Activated T-cell treated with anti-CD3 and anti-CD28 coated beads, Interleukin-2, amount 50 U/mL, for 72 hours (primary cell): ENCODE measurements at regions not wholly inside any gene's neighbourhood (a gene's known extent, or its start where the extent isn't known, plus 50 kb on each side); places are given as distances from the start of the nearest gene placed in this dataset.

Experiments
- ATAC-seq, 2 donors: fragments of 150-1000 bp; cut with Tn5 transposase; replicated peaks in 1 of 2; 2 replicates each; pipeline ENCODE4 v1.10.0; 2021; ENCODE audit warnings: moderate library complexity in 2 of 2, mild to moderate bottlenecking in 1 of 2
- DNase-seq, 2 donors: peaks; one replicate each; pipeline ENCODE4 v3.0.0; 2021 to 2022; ENCODE audit warnings: mixed read lengths in 1 of 2
- H3K27ac Mint-ChIP-seq: one replicate; pipeline ENCODE4 v1.8.0; 2022; ENCODE audit warnings: mild to moderate bottlenecking, moderate library complexity, mixed read lengths
- H3K27me3 Mint-ChIP-seq: one replicate; pipeline ENCODE4 v1.8.0; 2022; ENCODE audit warnings: low read depth, mixed read lengths
- H3K36me3 Mint-ChIP-seq, 2 donors: one replicate each; pipeline ENCODE4 v1.8.0; 2022; ENCODE audit warnings: mixed read lengths in 2 of 2, mild to moderate bottlenecking in 1 of 2; ENCODE audit not compliant: insufficient read depth in 2 of 2
- H3K4me1 Mint-ChIP-seq: one replicate; pipeline ENCODE4 v1.8.0; 2022; ENCODE audit warnings: low read depth, mixed read lengths
- H3K4me3 Mint-ChIP-seq, 2 donors: one replicate each; pipeline ENCODE4 v1.8.0; 2022; ENCODE audit warnings: mild to moderate bottlenecking in 2 of 2, mixed read lengths in 2 of 2, moderate library complexity in 2 of 2
- H3K9me3 Mint-ChIP-seq, 2 donors: one replicate each; pipeline ENCODE4 v1.8.0; 2022; ENCODE audit warnings: mixed read lengths in 2 of 2

DNA sequence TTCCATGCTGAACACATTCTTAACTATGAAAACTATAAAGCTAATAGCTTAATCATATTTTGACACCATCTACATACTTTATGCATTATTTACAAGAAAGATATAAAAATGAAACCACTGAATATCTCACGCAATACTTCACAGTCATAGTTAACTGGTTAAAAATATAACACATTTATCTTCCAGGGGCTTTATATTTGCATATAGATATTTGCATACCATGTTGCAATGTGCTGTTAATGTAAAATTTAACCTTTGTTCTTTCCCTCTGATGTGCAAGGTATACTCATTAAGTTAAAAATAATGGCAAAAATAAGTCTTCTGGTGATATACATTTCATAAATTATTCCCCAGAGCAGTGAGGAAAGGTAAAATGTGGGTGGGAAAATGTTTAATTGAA, 76.9 kb upstream of the MGMT start:
- Mint-ChIP-seq H3K36me3 (no peaks in the 10 kb centered on the region), H3K4me1 (no peaks in the 10 kb centered on the region), H3K4me3 (no peak overlapping the region), H3K9me3 (no peaks in the 10 kb centered on the region), H3K27ac (no peak overlapping the region), H3K27me3 (peaks cover 7% of the 10 kb centered on the region)
- DNase-seq (no peak), ATAC-seq (no peak)

DNA sequence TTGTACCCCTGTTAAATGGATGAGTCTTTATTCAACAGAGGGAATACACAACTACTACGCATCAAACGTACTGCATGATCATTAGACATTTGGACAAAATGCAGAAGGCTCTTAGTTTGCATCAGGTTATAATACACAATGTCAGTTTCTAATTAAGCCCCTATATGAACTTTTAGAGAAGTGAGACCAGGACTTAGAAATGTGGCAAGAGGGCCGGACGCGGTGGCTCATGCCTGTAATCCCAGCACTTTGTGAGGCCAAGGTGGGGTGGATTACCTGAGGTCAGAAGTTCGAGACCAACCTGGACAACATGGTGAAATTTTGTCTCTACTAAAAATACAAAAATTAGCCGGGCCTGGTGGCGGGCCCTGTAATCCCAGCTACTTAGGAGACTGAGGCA, 76.3 kb upstream of the MGMT start:
- DNase-seq (no peak), ATAC-seq (no peak)
- Mint-ChIP-seq H3K27ac (no peak overlapping the region), H3K9me3 (no peaks in the 10 kb centered on the region), H3K4me1 (no peaks in the 10 kb centered on the region), H3K36me3 (no peaks in the 10 kb centered on the region), H3K27me3 (peaks cover 7% of the 10 kb centered on the region), H3K4me3 (no peak overlapping the region)

DNA sequence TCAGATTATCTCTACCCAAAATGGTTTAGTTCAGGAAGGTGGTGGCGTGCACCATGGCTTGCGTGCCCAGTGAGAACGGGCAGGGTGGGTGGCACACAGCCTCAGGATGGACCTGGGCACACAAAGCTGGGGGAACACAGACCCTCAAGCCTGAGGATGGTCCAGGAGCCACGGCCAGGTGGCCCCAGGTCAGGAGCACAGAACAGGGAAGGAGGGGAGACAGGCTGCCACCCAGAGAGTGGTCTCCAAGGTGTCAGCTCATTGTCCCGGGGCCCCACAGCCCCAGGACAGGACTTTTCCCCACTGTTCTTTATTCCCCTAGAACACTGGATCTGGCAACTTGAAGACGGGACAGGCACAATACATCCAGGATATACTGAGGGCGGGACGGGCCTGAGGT, 75.6 kb upstream of the MGMT start:
- Mint-ChIP-seq H3K36me3 (no peaks in the 10 kb centered on the region), H3K4me3 (no peak overlapping the region), H3K4me1 (no peaks in the 10 kb centered on the region), H3K9me3 (no peaks in the 10 kb centered on the region), H3K27me3 (peaks cover under 1% of the 10 kb centered on the region), H3K27ac (no peak overlapping the region)
- ATAC-seq (no peak), DNase-seq (no peak)

DNA sequence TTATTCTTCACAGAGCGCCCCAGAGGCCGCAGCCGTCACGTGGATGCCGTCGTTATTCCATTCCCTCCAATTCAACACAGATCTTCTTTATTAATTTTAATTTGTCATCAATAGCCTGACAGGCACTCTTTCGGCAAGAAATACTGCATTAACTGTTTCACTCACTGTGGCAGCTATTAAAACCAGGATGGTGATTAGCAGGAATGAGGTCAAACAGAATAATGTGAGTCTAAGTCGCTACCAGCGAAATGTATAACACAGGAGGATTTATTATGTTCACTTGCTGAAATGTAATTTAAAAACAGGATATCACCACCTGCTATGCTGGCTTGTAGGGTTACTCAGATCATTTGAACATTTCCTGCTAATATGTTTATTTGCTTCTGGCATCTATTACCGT, 74.2 kb upstream of the MGMT start:
- DNase-seq (no peak), ATAC-seq (no peak)
- no peaks in the 10 kb centered on the region for H3K36me3 Mint-ChIP-seq
- H3K4me3 Mint-ChIP-seq: no peak overlapping the region
- no peaks in the 10 kb centered on the region for H3K4me1 Mint-ChIP-seq
- no peaks in the 10 kb centered on the region for H3K27me3 Mint-ChIP-seq
- no peaks in the 10 kb centered on the region for H3K9me3 Mint-ChIP-seq
- H3K27ac Mint-ChIP-seq: no peak overlapping the region

DNA sequence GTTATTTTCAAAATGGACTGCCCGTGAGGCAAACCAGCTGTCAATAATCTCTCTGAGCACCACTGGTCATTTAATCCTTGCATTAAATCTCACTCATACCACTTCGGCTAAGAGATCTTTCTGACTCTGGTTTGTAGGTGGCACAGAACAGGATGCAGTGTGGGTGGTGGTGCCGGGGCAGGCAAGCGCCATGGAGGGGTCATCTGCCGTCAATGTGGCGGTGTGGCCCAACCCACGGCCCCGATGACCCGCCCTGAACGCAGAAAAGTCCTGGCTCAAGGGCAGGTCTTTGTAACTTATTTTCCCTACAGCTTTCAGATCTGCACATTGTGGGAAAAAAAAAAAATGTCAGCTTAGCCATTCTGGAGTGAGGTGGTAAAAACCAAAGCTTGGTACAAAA, 73.2 kb upstream of the MGMT start:
- no peak for ATAC-seq

DNA sequence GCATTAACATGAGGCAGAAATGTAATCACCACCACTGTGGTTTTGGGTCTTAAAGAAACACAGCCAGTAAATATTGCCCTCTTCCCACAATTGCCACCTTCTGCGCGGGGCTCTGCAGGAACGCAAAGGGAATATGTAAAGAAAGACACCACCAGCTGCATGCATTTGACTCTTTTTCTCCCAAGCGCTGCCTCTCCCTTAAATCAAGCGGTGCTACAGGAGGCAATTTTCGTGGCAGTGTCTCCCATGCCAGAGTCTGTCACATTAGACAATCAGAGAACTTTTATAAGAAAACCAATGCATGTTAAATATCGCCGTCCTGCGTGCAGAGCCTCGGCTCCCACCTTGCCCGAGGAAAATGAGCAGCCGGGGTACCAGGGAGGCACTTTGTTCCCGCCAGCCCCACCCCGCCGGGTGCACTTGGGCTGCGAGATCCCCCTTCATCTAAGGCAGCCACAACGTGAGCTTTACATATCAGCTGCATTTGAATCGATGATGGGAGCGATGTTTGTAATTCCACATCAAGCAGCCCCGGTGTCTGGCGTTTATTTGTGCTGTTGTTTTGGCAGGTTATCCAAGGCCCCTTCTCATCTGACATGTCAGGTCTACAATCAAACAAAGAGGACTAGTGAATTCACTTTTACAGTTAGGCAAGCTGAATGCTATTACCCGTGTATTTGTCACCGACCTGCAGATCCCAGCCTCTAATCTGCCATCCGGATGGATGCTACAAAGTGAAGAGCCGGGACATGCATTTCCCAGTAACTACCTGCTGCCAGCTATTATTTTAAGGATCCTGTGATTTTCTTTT, 72.3 kb upstream of the MGMT start:
- H3K27me3 Mint-ChIP-seq: no peaks in the 10 kb centered on the region
- no peak overlapping the region for H3K4me3 Mint-ChIP-seq
- ATAC-seq (no peak), DNase-seq (no peak)
- no peaks in the 10 kb centered on the region for H3K36me3 Mint-ChIP-seq
- no peak overlapping the region for H3K27ac Mint-ChIP-seq
- H3K9me3 Mint-ChIP-seq: no peaks in the 10 kb centered on the region
- H3K4me1 Mint-ChIP-seq: no peaks in the 10 kb centered on the region

More for the DNA sequence above, 73.2 kb upstream of the MGMT start:
- H3K9me3 Mint-ChIP-seq: no peaks in the 10 kb centered on the region
- no peak overlapping the region for H3K27ac Mint-ChIP-seq
- no peak for DNase-seq
- no peaks in the 10 kb centered on the region for H3K27me3 Mint-ChIP-seq
- H3K4me3 Mint-ChIP-seq: no peak overlapping the region
- H3K36me3 Mint-ChIP-seq: no peaks in the 10 kb centered on the region
- no peaks in the 10 kb centered on the region for H3K4me1 Mint-ChIP-seq

DNA sequence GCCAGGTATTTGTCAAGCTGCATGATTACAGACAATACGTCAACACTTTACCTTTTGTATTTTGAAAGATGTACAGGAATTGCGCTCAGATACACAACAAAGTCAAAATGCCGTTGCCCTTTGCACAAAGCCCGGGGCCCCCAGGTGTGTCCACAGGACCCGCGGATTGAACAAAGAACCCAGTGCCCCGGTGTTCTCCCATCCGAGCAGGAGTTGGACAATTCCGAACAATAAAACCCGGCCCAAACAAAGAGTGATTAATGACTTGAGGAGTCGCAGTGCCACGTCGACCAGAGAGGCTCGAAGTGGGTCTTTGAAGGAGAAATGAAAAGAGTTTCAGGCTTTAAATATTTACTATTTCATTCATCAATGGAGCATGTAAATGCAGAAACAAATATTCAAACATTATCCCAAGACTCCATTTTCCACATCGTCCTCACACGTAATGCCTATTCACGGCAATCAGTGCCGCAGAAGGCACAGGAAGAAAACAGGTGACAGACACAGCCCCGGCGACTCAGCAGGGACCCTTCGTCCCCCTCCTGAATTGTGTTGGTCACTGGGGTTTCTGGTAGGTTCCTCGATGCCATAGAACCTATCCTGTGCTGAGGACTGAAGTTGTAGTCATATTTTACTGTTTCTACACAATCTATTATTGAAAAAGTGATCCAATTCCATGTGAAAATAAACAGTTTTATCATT, 70.9 kb upstream of the MGMT start:
- Mint-ChIP-seq H3K4me1 (no peaks in the 10 kb centered on the region), H3K9me3 (no peaks in the 10 kb centered on the region), H3K4me3 (no peak overlapping the region), H3K36me3 (no peaks in the 10 kb centered on the region), H3K27ac (no peak overlapping the region), H3K27me3 (peaks cover 7% of the 10 kb centered on the region)
- no peak for DNase-seq
- ATAC-seq: no peak

DNA sequence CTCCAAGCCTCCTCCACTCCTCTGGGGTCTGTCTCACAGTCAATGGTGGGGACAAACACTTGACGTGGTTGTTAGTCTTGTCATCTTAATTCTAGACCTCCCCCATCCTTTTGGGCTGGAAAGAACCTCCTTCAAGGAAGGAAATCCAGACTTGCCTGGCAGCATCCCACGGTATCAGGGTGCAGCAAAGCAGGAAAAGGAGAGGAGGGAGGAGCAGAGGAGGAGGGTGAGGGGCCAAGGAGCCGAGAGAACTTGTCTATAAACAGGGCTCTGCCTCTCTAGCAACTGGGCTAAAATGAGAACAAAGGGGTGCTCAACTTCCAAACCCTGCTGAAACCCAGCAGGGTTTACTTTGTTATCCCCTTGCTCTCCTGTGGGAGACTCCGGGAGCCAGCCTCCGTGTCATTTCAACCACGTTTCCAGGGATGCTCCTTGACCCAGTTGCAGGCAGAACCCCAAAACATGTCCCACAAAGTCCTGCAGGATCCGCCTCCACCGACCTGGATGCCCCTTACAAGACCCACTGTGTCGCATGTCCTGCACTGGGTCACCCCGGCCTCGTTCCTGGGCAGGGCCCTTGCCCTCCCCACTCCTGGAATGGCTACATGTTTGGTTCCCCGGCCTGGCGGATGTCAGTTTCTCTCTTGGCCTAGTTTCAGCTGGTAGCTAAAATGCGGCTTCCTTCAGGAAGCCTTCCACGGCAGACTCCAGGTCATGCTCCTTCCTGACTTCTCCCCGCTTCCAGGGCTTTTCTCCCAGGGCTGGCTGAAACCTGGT, 69.7 kb upstream of the MGMT start:
- Mint-ChIP-seq H3K27ac (no peak overlapping the region), H3K4me1 (no peaks in the 10 kb centered on the region), H3K27me3 (peaks cover 7% of the 10 kb centered on the region), H3K4me3 (no peak overlapping the region), H3K36me3 (no peaks in the 10 kb centered on the region), H3K9me3 (no peaks in the 10 kb centered on the region)
- ATAC-seq (no peak), DNase-seq (no peak)

DNA sequence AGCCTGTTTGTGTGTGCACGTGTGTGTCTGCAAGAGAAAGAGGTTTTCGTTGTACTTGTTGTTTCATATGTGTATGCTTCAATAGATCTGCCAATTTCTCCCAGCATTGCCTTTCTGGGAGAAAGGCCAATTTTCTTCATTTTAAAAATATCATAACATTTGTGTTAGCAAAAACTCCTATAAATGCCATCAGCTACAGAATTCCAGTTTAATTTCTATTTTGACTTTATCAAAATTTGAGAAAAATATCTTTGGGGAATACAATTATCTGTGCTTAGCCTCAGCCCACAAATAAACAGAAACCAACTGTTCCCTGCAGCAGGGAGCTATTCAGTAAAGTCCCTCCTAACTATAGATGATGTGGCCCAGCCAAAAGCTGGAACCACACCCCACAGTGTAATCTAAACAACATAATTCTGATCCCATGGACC, 68.3 kb upstream of the MGMT start:
- Mint-ChIP-seq H3K9me3 (no peaks in the 10 kb centered on the region), H3K27me3 (peaks cover 7% of the 10 kb centered on the region), H3K36me3 (no peaks in the 10 kb centered on the region), H3K4me3 (no peak overlapping the region), H3K4me1 (no peaks in the 10 kb centered on the region), H3K27ac (no peak overlapping the region)
- DNase-seq (no peak), ATAC-seq (no peak)

DNA sequence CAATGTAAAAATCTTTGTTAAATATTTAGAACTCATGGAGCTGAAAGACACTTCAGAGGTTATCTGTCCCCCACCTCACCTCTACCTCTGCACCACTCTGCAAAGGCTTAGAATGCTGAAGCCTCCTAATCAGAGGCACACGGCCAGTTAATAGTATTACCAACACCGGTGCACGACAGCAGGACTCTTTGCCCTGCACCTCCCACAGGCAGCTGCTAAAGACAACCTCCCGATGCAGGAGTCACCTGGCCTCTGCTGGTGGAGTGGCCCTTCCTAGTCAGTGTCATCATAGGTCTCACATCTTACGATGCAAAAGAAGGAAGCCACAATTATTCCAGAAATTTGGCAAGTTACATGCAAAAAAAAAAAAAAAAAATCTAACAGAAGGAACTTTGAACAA, 66.6 kb upstream of the MGMT start:
- no peaks in the 10 kb centered on the region for H3K4me1 Mint-ChIP-seq
- H3K27me3 Mint-ChIP-seq: peaks cover 7% of the 10 kb centered on the region
- DNase-seq (no peak), ATAC-seq (no peak)
- no peaks in the 10 kb centered on the region for H3K36me3 Mint-ChIP-seq
- H3K9me3 Mint-ChIP-seq: no peaks in the 10 kb centered on the region
- H3K4me3 Mint-ChIP-seq: no peak overlapping the region
- no peak overlapping the region for H3K27ac Mint-ChIP-seq

DNA sequence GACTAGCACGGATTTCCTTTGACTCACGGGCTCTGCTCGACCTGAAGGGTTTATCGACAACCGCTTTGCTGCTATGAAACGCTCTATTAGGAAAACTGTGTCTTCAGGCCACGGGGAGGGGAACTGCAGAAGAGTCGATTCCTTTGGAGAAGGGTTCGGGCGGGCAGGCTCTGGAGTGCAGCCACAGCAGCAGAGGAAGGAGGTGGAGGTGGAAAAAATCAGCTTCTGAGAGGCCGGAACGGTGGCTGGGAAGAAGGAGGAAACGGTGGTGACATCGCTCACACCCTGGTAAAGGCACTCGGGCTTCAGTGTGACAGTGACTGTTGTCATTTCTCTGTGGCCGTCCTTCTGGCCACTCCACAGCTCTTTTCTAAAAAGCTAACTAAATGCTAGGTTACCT, 64.6 kb upstream of the MGMT start:
- Mint-ChIP-seq H3K27ac (no peak overlapping the region), H3K36me3 (no peaks in the 10 kb centered on the region), H3K9me3 (no peaks in the 10 kb centered on the region)

DNA sequence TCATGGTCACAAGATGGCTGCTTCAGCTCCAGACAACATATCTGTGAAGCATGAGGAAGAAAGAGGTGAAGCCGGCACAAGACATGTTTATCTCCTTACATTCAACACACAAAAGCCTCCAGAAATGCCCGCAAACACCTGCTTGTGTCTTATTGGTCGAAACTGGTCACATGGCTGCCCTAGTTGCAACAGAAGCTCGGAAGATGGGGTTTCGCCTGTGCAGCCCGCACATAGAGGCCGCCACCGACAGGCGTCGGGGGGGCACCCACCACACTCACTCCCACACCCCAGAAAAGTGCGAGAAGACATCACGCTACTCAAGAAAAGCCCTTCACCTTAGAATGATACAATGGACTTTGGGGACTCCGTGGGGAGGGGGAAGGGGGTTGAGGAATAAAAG, 63.0 kb upstream of the MGMT start:
- H3K36me3 Mint-ChIP-seq: no peaks in the 10 kb centered on the region
- DNase-seq: no peak
- H3K27ac Mint-ChIP-seq: no peak overlapping the region
- no peaks in the 10 kb centered on the region for H3K4me1 Mint-ChIP-seq
- H3K4me3 Mint-ChIP-seq: no peak overlapping the region
- H3K9me3 Mint-ChIP-seq: no peaks in the 10 kb centered on the region
- H3K27me3 Mint-ChIP-seq: peaks cover 7% of the 10 kb centered on the region
- ATAC-seq: no peak

More for the DNA sequence above, 64.6 kb upstream of the MGMT start:
- no peak for DNase-seq
- Mint-ChIP-seq H3K4me1 (no peaks in the 10 kb centered on the region), H3K4me3 (no peak overlapping the region), H3K27me3 (peaks cover 7% of the 10 kb centered on the region)
- no peak for ATAC-seq

DNA sequence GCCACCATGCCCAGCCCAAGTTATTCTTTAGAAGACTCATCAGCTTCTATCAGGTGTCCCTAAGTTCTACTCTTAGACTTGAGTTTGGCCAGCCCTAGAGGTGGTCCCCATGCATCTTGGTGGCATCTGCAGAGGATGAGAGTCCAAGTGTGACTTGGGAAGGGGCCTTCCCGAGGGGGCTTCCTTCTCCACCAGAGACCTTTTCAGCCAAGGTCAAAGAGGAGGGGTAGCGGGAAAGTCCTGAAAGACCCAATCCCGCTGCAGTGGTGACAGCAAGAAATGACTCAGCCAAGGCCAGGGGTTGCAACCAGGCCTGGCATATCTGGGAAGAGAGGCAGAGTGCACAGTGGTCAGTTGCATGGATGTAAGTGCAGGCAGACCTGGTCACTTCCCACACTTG, 61.7 kb upstream of the MGMT start:
- DNase-seq (no peak), ATAC-seq (no peak)
- no peaks in the 10 kb centered on the region for H3K36me3 Mint-ChIP-seq
- H3K4me3 Mint-ChIP-seq: no peak overlapping the region
- no peaks in the 10 kb centered on the region for H3K9me3 Mint-ChIP-seq
- H3K27me3 Mint-ChIP-seq: peaks cover 2% of the 10 kb centered on the region
- no peaks in the 10 kb centered on the region for H3K4me1 Mint-ChIP-seq
- H3K27ac Mint-ChIP-seq: no peak overlapping the region
